ENCODE measurements at regions not wholly inside any gene's neighbourhood (a gene's known extent, or its start where the extent isn't known, plus 50 kb on each side); places are given as distances from the start of the nearest gene placed in this dataset.

DNA sequence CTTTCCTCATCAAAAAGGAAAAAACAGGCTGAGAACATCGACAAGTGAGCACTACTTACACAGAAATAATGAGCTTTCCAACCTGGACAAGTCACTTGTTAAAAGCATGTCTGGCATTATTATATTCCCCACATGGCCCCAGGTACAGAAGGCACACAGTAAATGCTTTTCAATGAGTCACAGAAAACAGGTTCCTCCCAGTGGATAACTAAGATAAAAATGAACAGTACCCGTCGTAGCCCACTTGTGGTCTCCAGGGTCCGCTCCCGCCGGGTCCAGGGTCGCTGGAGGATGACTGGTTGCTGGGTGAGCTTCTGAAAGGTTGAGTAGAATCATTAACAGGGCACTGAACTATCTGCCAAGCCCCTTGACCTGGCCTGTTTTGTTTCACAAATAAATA, 186.6 kb downstream of the SIPA1L2 start:
- no peaks in the 10 kb centered on the region for H3F3A ChIP-seq (ENCODE audit: insufficient read depth, low read length)
- H2AFZ ChIP-seq (ENCODE audit: low read length), result no peak overlapping the region
- H3K9me2 ChIP-seq (replicated peaks; ENCODE audit: insufficient read depth, low read length), result no peaks in the 10 kb centered on the region
- H3K9me3 ChIP-seq (replicated peaks; ENCODE audit: insufficient read depth, low read length), result no peaks in the 10 kb centered on the region
- no peaks in the 10 kb centered on the region for H3K36me3 ChIP-seq (replicated peaks; ENCODE audit: insufficient read depth, low read length)
- H4K20me1 ChIP-seq (ENCODE audit: insufficient read depth, low read length), result no peaks in the 10 kb centered on the region
- no peak for DNase-seq
- no peak overlapping the region for H3K27ac ChIP-seq (ENCODE audit: low read length)
- H3K4me3 ChIP-seq (ENCODE audit: low read length), result no peak overlapping the region
- no peaks in the 10 kb centered on the region for H3K27me3 ChIP-seq (replicated peaks; ENCODE audit: insufficient read depth, low read length)
- no peak overlapping the region for H3K9ac ChIP-seq (ENCODE audit: low read length)
- H3K4me2 ChIP-seq (ENCODE audit: low read depth, low read length), result no peak overlapping the region
- TF ChIP-seq, protein P1, sequence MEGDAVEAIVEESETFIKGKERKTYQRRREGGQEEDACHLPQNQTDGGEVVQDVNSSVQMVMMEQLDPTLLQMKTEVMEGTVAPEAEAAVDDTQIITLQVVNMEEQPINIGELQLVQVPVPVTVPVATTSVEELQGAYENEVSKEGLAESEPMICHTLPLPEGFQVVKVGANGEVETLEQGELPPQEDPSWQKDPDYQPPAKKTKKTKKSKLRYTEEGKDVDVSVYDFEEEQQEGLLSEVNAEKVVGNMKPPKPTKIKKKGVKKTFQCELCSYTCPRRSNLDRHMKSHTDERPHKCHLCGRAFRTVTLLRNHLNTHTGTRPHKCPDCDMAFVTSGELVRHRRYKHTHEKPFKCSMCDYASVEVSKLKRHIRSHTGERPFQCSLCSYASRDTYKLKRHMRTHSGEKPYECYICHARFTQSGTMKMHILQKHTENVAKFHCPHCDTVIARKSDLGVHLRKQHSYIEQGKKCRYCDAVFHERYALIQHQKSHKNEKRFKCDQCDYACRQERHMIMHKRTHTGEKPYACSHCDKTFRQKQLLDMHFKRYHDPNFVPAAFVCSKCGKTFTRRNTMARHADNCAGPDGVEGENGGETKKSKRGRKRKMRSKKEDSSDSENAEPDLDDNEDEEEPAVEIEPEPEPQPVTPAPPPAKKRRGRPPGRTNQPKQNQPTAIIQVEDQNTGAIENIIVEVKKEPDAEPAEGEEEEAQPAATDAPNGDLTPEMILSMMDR (IDR thresholded peaks at IDR 0.05; ENCODE audit: low read length), result no peak
- TF ChIP-seq EZH2 (optimal IDR thresholded peaks at IDR 0.05; ENCODE audit: low read depth, low read length), result no peak
- TF ChIP-seq EZH2phosphoT487 (IDR thresholded peaks at IDR 0.05; ENCODE audit: low read length), result no peak
- H3K4me1 ChIP-seq (ENCODE audit: low read length), result no peaks in the 10 kb centered on the region
- H3K79me2 ChIP-seq (ENCODE audit: low read length), result no peaks in the 10 kb centered on the region

DNA sequence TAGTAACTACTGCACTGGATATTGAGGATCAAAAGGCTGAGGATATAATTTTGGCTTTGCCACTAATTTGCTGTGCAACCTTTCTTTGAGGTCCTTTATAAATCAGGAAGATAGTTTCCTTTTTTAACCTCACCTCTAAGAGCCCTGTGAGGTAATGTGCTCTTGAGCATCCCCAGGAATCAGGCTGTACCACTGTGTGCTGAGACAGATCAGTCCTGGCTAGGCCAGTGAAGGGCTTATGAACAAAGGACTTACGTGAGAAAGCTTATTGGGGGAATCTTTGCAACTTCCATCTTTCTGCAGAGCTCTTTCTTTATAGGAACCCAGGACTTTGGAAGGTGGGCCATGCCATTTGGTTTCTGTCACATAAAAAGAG, 188.9 kb downstream of the SIPA1L2 start:
- DNase-seq, result no peak
- H2AFZ ChIP-seq (ENCODE audit: low read length), result no peak overlapping the region
- no peaks in the 10 kb centered on the region for H3F3A ChIP-seq (ENCODE audit: insufficient read depth, low read length)
- H3K9me2 ChIP-seq (replicated peaks; ENCODE audit: insufficient read depth, low read length), result no peaks in the 10 kb centered on the region
- H3K4me3 ChIP-seq (ENCODE audit: low read length), result no peak overlapping the region
- no peaks in the 10 kb centered on the region for H4K20me1 ChIP-seq (ENCODE audit: insufficient read depth, low read length)
- no peaks in the 10 kb centered on the region for H3K27me3 ChIP-seq (replicated peaks; ENCODE audit: insufficient read depth, low read length)
- H3K27ac ChIP-seq (ENCODE audit: low read length), result no peak overlapping the region
- H3K9me3 ChIP-seq (replicated peaks; ENCODE audit: insufficient read depth, low read length), result no peaks in the 10 kb centered on the region
- H3K4me2 ChIP-seq (ENCODE audit: low read depth, low read length), result no peak overlapping the region
- TF ChIP-seq EZH2phosphoT487 (IDR thresholded peaks at IDR 0.05; ENCODE audit: low read length) (no peak), EZH2 (optimal IDR thresholded peaks at IDR 0.05; ENCODE audit: low read depth, low read length) (no peak)
- TF ChIP-seq, protein P1 (IDR thresholded peaks at IDR 0.05; ENCODE audit: low read length), result no peak
- no peaks in the 10 kb centered on the region for H3K79me2 ChIP-seq (ENCODE audit: low read length)
- H3K4me1 ChIP-seq (ENCODE audit: low read length), result no peaks in the 10 kb centered on the region
- no peaks in the 10 kb centered on the region for H3K36me3 ChIP-seq (replicated peaks; ENCODE audit: insufficient read depth, low read length)
- no peak overlapping the region for H3K9ac ChIP-seq (ENCODE audit: low read length)

DNA sequence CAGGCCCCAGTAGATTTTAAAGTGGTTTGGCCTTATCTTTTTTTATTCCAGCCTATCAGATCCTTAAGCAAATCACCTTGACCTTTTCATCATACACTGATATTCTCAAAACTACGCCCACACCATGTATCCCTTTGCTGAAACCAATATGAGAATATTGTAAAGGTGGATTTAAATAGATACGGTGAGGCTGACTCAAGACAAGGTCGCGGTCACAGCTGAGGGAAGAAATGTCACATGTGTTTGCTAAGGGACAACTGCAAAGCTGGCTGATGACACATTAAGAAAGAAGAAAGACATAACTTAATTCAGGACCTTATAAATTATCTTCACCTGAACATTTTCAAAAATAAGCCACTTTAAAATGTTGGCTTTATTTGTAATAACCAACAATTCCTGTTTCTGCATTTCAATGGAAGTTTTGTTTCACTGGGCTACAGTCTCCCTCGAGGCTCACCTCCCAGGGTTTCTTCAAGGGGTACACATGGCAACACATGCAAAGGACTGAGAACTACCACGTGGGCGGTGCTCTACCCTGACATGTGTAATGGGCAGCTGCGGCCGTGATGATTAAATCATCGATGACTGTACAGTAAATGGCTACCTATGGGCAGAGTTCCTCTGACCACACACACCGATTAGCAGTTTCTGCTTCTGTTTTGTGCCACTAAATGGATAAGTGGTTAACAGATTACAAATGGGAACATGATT, 189.5 kb downstream of the SIPA1L2 start:
- Histone ChIP-seq H3K9me3 (replicated peaks; ENCODE audit: insufficient read depth, low read length) (no peaks in the 10 kb centered on the region), H3K79me2 (ENCODE audit: low read length) (no peaks in the 10 kb centered on the region), H3K27me3 (replicated peaks; ENCODE audit: insufficient read depth, low read length) (no peaks in the 10 kb centered on the region), H3K4me1 (ENCODE audit: low read length) (no peaks in the 10 kb centered on the region), H4K20me1 (ENCODE audit: insufficient read depth, low read length) (no peaks in the 10 kb centered on the region), H3K27ac (ENCODE audit: low read length) (no peak overlapping the region), H3K4me3 (ENCODE audit: low read length) (no peak overlapping the region), H3K9me2 (replicated peaks; ENCODE audit: insufficient read depth, low read length) (no peaks in the 10 kb centered on the region), H3F3A (ENCODE audit: insufficient read depth, low read length) (no peaks in the 10 kb centered on the region), H2AFZ (ENCODE audit: low read length) (no peak overlapping the region), H3K9ac (ENCODE audit: low read length) (no peak overlapping the region), H3K36me3 (replicated peaks; ENCODE audit: insufficient read depth, low read length) (no peaks in the 10 kb centered on the region), H3K4me2 (ENCODE audit: low read depth, low read length) (no peak overlapping the region)
- TF ChIP-seq, protein P1 (IDR thresholded peaks at IDR 0.05; ENCODE audit: low read length), result no peak
- TF ChIP-seq EZH2 (optimal IDR thresholded peaks at IDR 0.05; ENCODE audit: low read depth, low read length), result no peak
- TF ChIP-seq EZH2phosphoT487 (IDR thresholded peaks at IDR 0.05; ENCODE audit: low read length), result no peak
- DNase-seq, result no peak
